Aorta (tissue), 5 donors: ENCODE measurements at regions not wholly inside any gene's neighbourhood (a gene's known extent, or its start where the extent isn't known, plus 50 kb on each side); places are given as distances from the start of the nearest gene placed in this dataset.
"Not testable (repeated sequence)": the region's sequence is repeated elsewhere in the genome, so short reads cannot be mapped to it uniquely, and the experiment has no call there.

ENCODE experiments used
- ATAC-seq: fragments of 200-7000 bp; cut with Tn5 transposase; one replicate; pipeline ENCODE4 v1.9.1; 2022; ENCODE audit warnings: moderate library complexity; ENCODE audit not compliant: low FRiP score
- DNase-seq, 2 donors: peaks; one replicate each; pipeline ENCODE4 v3.0.0-alpha.2; 2020
- H3K27ac ChIP-seq, 2 donors: one replicate each; pipeline ENCODE4 v1.5.1; 2013; ENCODE audit warnings: low read length in 2 of 2, mild to moderate bottlenecking in 2 of 2, moderate library complexity in 2 of 2, control low read depth in 1 of 2, inconsistent platforms in 1 of 2, low read depth in 1 of 2
- H3K27me3 ChIP-seq, 2 donors: one replicate each; pipeline ENCODE4 v1.6.1; 2013; ENCODE audit warnings: control low read depth in 1 of 2, low read length in 1 of 2, mild to moderate bottlenecking in 1 of 2, moderate library complexity in 1 of 2; ENCODE audit not compliant: insufficient read depth in 2 of 2, control insufficient read depth in 1 of 2
- H3K36me3 ChIP-seq, 2 donors: one replicate each; pipeline ENCODE4 v1.6.1; 2013; ENCODE audit warnings: control low read depth in 1 of 2, low read length in 1 of 2, mild to moderate bottlenecking in 1 of 2; ENCODE audit not compliant: insufficient read depth in 2 of 2, control insufficient read depth in 1 of 2
- H3K4me1 ChIP-seq, 2 donors: one replicate each; pipeline ENCODE4 v1.6.1; 2013; ENCODE audit warnings: low read length in 2 of 2, control low read depth in 1 of 2, mild to moderate bottlenecking in 1 of 2, moderate library complexity in 1 of 2; ENCODE audit not compliant: insufficient read depth in 2 of 2, control insufficient read depth in 1 of 2
- H3K4me3 ChIP-seq, 2 donors: one replicate each; pipeline ENCODE4 v1.5.1; 2013; ENCODE audit warnings: low read length in 2 of 2, control low read depth in 1 of 2, mild to moderate bottlenecking in 1 of 2
- H3K9me3 ChIP-seq: one replicate; pipeline ENCODE4 v1.6.1; 2013; ENCODE audit warnings: mild to moderate bottlenecking, low read length; ENCODE audit not compliant: control insufficient read depth
- WGBS, 2 donors: extraction: QIAGEN DNeasy Blood & Tissue Kit; methylation state at CpG; one replicate each; pipeline ENCODE4 v1.1.7; 2013; 5-methylcytosine and 5-hydroxymethylcytosine counted together
- intact Hi-C, 2 donors: fragments of 100-400 bp; cut with DNase I; formaldehyde crosslinking; loops; one replicate each; pipeline versions ENCODE4 v1.14.2 to v1.15.0; 2022
- donor health status: healthy with polysubstance abuse.
- donor health status: Bipolar disorder and iron deficiency.
- donor health status: DM: no; HTN: no; CAD: no.
- donor health status: DM: no; HTN: no; CAD: no.
- donor health status: DM: yes; HTN: yes; CAD: no.

DNA sequence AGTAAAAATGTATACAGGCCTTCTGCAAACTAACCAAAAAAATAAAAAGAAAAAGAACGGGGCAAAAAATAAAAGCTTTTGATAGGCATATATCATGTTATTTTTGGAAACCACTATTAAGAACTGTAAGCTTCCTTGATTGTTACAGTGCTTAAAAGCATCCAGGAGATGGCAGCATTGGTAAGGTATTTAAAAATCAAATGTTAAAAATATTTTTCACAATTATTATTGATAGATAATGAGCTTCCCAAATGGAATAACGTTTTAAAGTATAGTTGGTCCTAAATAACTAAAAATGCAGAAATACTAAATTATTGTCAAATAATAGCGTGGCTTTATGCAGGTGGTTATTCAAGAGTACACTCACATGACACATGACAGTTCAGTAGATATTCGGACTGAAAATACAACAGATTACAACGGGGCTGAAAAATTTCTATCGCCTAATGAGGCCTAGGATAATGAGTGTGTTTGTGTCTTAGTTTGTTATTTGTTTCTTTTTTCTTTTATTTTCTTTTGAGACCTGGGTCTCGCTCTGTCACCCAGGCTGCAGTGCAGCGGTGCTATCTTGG is 127.2 kb upstream of the ATF7IP start:
- Histone ChIP-seq H3K36me3 (no peaks in the 10 kb centered on the region), H3K9me3 (peaks cover 1% of the 10 kb centered on the region), H3K27me3 (no peaks in the 10 kb centered on the region), H3K27ac (no peak overlapping the region), H3K4me1 (no peaks in the 10 kb centered on the region), H3K4me3 (no peak overlapping the region)
- WGBS, 2 donors, result 44 to 49% methylated on average over 8 of the region's 8 CpGs
- intact Hi-C loops, result loop anchor here (5.0 kb wide), 5 partner anchors 179 to 424 kb away; no protein-coding TSS in a partner anchor
- peak; percentile 66 for ATAC-seq
- no peak for DNase-seq

- ATAC-seq, result peak; percentile 65
These were observed 126.0 kb upstream of the ATF7IP start for GRCh38 chr12:14239350-14239934.

DNA sequence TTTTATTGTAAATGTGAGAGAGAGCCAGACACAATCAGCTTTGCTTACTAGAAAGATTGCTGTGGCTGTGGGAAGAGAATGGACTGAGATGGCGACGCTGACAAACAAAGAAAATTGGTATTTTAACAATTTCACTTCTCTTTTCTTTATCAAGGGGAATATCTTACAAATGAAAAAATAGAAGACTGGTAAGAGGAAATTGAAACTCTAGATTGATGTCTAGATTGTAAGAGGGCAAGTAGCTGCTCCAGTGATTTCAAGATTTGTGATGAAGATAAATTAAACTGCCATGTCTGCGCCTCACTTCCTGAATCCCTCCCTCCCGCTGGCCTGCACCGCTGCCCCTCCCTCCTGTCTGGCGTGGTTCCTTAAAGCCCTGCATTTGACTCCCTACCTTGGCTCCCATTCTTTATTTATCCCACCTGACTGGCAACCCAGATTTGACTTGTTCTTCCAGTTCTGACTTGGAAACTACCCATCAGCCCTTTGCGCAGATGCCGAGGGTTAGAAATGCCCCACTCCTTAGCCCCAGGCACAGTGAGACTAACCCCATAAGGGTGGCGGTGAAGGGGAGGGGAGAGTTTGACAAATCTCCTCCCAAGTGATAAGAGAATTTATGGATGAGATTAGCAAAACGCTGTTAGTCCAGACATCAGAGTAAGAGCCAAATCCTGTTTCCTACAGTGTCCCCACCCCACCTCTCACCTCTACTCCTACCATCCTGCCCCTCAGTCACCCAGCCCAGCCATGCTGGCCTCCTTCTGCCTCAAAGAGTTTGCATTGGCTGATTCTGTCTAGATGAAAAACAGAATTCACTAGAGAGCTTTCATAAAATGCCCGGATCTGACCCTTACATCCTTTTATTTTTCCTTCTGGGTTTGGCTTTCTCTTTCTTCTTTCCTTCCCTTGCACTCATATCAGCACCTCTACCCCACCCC is 125.3 kb upstream of the ATF7IP start:
- Histone ChIP-seq H3K9me3 (peaks cover 1% of the 10 kb centered on the region), H3K4me1 (no peaks in the 10 kb centered on the region), H3K27me3 (no peaks in the 10 kb centered on the region), H3K27ac (no peak overlapping the region), H3K36me3 (no peaks in the 10 kb centered on the region), H3K4me3 (no peak overlapping the region)
- DNase-seq, result peak in 1 of 2 donors; percentile 65
- intact Hi-C loops, result loop anchor here (5.0 kb wide), 5 partner anchors 177 to 422 kb away; no protein-coding TSS in a partner anchor
- 34 to 44% methylated on average over 11 of the region's 11 CpGs for WGBS, 2 donors
- peak; percentile 26 for ATAC-seq

More at GRCh38 chr12:14239350-14239934, 126.0 kb upstream of the ATF7IP start:
- H3K4me3 ChIP-seq, result no peak overlapping the region
- 41 to 51% methylated on average over 13 of the region's 13 CpGs for WGBS, 2 donors
- intact Hi-C loops, result loop anchor here (5.0 kb wide), 5 partner anchors 178 to 423 kb away; no protein-coding TSS in a partner anchor
- H3K9me3 ChIP-seq, result peaks cover 1% of the 10 kb centered on the region
- no peaks in the 10 kb centered on the region for H3K4me1 ChIP-seq
- DNase-seq, result no peak
- no peaks in the 10 kb centered on the region for H3K27me3 ChIP-seq
- H3K27ac ChIP-seq, result no peak overlapping the region
- no peaks in the 10 kb centered on the region for H3K36me3 ChIP-seq

DNA sequence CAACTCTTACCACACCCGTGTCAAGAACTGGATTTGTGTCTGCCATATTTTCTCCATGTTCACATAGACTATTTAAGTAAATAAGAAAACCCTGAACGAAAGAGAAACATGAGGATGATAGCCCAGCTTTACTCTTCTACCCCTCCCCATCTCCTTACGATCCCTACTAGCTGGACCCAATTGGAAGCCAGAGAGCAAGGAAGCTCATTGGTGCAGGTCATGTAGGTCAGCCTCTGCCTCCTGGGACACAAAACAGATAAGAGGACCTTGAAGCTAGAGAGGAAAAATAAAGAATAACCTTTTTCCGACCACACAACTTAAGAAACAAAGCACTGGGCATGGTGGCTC is 124.6 kb upstream of the ATF7IP start:
- H3K9me3 ChIP-seq, result peaks cover 1% of the 10 kb centered on the region
- no peak overlapping the region for H3K27ac ChIP-seq
- intact Hi-C loops, result no loop called here
- DNase-seq, result no peak
- ATAC-seq, result no peak
- H3K4me1 ChIP-seq, result no peaks in the 10 kb centered on the region
- H3K36me3 ChIP-seq, result no peaks in the 10 kb centered on the region
- WGBS, 2 donors, result 71 to 74% methylated on average over 4 of the region's 4 CpGs
- no peaks in the 10 kb centered on the region for H3K27me3 ChIP-seq
- no peak overlapping the region for H3K4me3 ChIP-seq

GRCh38 chr12:14242825-14243224 is 122.7 kb upstream of the ATF7IP start:
- H3K27ac ChIP-seq, intact Hi-C loops, DNase-seq, H3K4me1 ChIP-seq, H3K9me3 ChIP-seq, ATAC-seq, H3K36me3 ChIP-seq, H3K27me3 ChIP-seq, H3K4me3 ChIP-seq: not testable (repeated sequence)
- WGBS, 2 donors, result 94 to 97% methylated on average over 6 of the region's 6 CpGs

- Histone ChIP-seq H3K4me1 (no peaks in the 10 kb centered on the region), H3K27ac (no peak overlapping the region), H3K4me3 (no peak overlapping the region), H3K9me3 (peaks cover 1% of the 10 kb centered on the region), H3K27me3 (no peaks in the 10 kb centered on the region), H3K36me3 (no peaks in the 10 kb centered on the region)
- ATAC-seq (no peak), DNase-seq (no peak)
- 88 to 94% methylated on average over 2 of the region's 2 CpGs for WGBS, 2 donors
- intact Hi-C loops, result no loop called here
These were observed 121.5 kb upstream of the ATF7IP start for GRCh38 chr12:14243941-14244340.

GRCh38 chr12:14244876-14245669 is 120.4 kb upstream of the ATF7IP start:
- 69% methylated on average over 3 of the region's 3 CpGs for WGBS, 2 donors
- Histone ChIP-seq H3K4me1 (no peaks in the 10 kb centered on the region), H3K27ac (no peak overlapping the region), H3K36me3 (no peaks in the 10 kb centered on the region), H3K4me3 (no peak overlapping the region), H3K9me3 (peaks cover 1% of the 10 kb centered on the region), H3K27me3 (no peaks in the 10 kb centered on the region)
- intact Hi-C loops, result no loop called here
- ATAC-seq, result no peak
- DNase-seq, result no peak

DNA sequence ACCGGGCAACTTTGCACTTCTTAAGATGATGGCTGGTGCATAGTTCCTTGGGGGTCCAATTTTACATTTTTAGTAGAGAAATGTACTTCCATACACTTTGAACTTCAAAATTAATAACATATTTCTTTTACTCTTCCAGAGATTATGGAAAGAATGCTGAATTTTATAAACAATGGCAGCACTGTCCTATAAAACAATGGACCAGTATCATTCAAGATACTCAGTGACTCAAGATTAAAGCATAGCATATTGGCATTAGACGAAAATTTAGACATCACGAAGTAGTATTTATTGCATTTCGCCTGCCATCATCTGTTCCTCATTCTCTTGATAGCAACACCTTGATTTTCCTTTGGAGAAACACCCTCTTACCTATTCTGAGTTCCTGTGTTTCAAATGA is 118.3 kb upstream of the ATF7IP start:
- intact Hi-C loops, result no loop called here
- DNase-seq, result no peak
- no peaks in the 10 kb centered on the region for H3K27me3 ChIP-seq
- H3K4me1 ChIP-seq, result no peaks in the 10 kb centered on the region
- H3K4me3 ChIP-seq, result no peak overlapping the region
- no peaks in the 10 kb centered on the region for H3K36me3 ChIP-seq
- H3K27ac ChIP-seq, result no peak overlapping the region
- 96 to 99% methylated on average over 4 of the region's 4 CpGs for WGBS, 2 donors
- peaks cover under 1% of the 10 kb centered on the region for H3K9me3 ChIP-seq
- no peak for ATAC-seq
